KMS-11 (cell line): ENCODE measurements at regions not wholly inside any gene's neighbourhood (a gene's known extent, or its start where the extent isn't known, plus 50 kb on each side); places are given as distances from the start of the nearest gene placed in this dataset.

Experiments used
- H2AFZ ChIP-seq: fragments of 200-600 bp; sonication (generic); 2 replicates; pipeline ENCODE4 v1.6.1; 2016; ENCODE audit warnings: antibody characterized with exemption, mixed run types, low read depth
- H3K27ac ChIP-seq: fragments of 200-600 bp; sonication (generic); 2 replicates; pipeline ENCODE4 v1.6.1; 2016; ENCODE audit warnings: mild to moderate bottlenecking, mixed run types
- H3K27me3 ChIP-seq: fragments of 200-600 bp; sonication (generic); 2 replicates; pipeline ENCODE4 v1.6.1; 2017; ENCODE audit warnings: mild to moderate bottlenecking, low read depth, mixed run types, moderate library complexity; ENCODE audit not compliant: insufficient read depth
- H3K36me3 ChIP-seq: fragments of 200-600 bp; sonication (generic); 2 replicates; pipeline ENCODE4 v1.6.1; 2017; ENCODE audit warnings: mild to moderate bottlenecking, mixed run types; ENCODE audit not compliant: insufficient read depth
- H3K4me1 ChIP-seq: fragments of 200-600 bp; sonication (generic); 2 replicates; pipeline ENCODE4 v1.6.1; 2016; ENCODE audit warnings: mild to moderate bottlenecking, low read depth, mixed run types; ENCODE audit not compliant: poor library complexity, severe bottlenecking
- H3K4me2 ChIP-seq: fragments of 200-600 bp; sonication (generic); 2 replicates; pipeline ENCODE4 v1.7.0; 2016; ENCODE audit warnings: mild to moderate bottlenecking, mixed run types
- H3K4me3 ChIP-seq: fragments of 200-600 bp; sonication (generic); IDR thresholded peaks from 2 replicates; pipeline ENCODE4 v1.6.1; 2017; ENCODE audit warnings: low read depth, low read length, mixed read lengths; ENCODE audit not compliant: insufficient read depth
- H3K79me2 ChIP-seq: fragments of 200-600 bp; sonication (generic); 2 replicates; pipeline ENCODE4 v1.6.1; 2016; ENCODE audit warnings: low read depth, mixed run types; ENCODE audit not compliant: insufficient read depth
- H3K9ac ChIP-seq: fragments of 200-600 bp; sonication (generic); 2 replicates; pipeline ENCODE4 v1.6.1; 2016; ENCODE audit warnings: mild to moderate bottlenecking, mixed run types
- H4K20me1 ChIP-seq: fragments of 200-600 bp; sonication (generic); 2 replicates; pipeline ENCODE4 v1.6.1; 2016; ENCODE audit warnings: mild to moderate bottlenecking, mixed run types; ENCODE audit not compliant: insufficient read depth
- TF ChIP-seq, protein P1 (sequence below): fragments of 200-600 bp; sonication (generic); conservative IDR thresholded peaks from 2 replicates; pipeline ENCODE4 v1.6.1; 2017; ENCODE audit warnings: low read depth, mild to moderate bottlenecking, antibody characterized with exemption, low read length, moderate library complexity, mixed read lengths

DNA sequence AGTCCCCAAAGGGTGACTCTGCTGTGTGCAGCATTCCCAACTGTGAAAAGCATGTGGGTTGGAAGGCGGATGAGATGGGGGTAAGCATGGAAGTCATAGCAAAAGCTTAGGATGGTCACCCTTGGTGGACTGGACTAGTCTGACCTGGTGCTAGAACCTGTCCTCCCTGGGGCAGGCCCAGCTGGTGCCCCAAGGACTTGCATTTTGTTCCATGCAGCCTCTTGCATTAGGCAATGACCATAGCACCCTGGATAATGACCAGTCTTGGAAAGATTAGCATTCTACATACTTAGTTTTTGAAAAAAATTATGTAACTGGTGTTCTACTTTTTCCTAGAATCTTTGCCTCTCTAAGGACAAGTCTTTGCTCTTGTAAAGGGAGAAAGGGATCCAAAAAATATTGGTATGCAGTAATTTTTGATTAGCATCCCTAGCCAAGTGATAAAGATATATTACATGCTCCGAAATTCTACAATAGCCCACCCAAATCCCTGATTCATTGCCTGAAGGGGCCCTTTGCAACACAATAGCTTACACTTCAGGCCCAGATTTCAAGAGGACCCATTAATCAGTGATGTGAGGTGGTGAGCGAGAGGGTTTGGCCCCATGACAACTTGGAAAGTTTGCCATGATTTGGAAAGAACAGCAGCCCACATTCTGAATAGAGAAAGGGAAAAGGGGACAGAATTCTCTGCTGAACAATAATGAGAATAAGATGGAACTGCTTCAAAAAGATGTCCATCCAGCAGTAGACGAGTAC, 93.3 kb upstream of the CD180 start:
- H3K4me3 ChIP-seq = no peak overlapping the region
- H3K36me3 ChIP-seq = no peaks in the 10 kb centered on the region
- no peak overlapping the region for H3K27ac ChIP-seq
- TF ChIP-seq, protein P1, sequence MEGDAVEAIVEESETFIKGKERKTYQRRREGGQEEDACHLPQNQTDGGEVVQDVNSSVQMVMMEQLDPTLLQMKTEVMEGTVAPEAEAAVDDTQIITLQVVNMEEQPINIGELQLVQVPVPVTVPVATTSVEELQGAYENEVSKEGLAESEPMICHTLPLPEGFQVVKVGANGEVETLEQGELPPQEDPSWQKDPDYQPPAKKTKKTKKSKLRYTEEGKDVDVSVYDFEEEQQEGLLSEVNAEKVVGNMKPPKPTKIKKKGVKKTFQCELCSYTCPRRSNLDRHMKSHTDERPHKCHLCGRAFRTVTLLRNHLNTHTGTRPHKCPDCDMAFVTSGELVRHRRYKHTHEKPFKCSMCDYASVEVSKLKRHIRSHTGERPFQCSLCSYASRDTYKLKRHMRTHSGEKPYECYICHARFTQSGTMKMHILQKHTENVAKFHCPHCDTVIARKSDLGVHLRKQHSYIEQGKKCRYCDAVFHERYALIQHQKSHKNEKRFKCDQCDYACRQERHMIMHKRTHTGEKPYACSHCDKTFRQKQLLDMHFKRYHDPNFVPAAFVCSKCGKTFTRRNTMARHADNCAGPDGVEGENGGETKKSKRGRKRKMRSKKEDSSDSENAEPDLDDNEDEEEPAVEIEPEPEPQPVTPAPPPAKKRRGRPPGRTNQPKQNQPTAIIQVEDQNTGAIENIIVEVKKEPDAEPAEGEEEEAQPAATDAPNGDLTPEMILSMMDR = no peak
- no peak overlapping the region for H3K4me2 ChIP-seq
- H4K20me1 ChIP-seq = no peaks in the 10 kb centered on the region
- no peak overlapping the region for H2AFZ ChIP-seq
- no peaks in the 10 kb centered on the region for H3K27me3 ChIP-seq
- no peaks in the 10 kb centered on the region for H3K4me1 ChIP-seq
- no peaks in the 10 kb centered on the region for H3K79me2 ChIP-seq
- no peak overlapping the region for H3K9ac ChIP-seq

DNA sequence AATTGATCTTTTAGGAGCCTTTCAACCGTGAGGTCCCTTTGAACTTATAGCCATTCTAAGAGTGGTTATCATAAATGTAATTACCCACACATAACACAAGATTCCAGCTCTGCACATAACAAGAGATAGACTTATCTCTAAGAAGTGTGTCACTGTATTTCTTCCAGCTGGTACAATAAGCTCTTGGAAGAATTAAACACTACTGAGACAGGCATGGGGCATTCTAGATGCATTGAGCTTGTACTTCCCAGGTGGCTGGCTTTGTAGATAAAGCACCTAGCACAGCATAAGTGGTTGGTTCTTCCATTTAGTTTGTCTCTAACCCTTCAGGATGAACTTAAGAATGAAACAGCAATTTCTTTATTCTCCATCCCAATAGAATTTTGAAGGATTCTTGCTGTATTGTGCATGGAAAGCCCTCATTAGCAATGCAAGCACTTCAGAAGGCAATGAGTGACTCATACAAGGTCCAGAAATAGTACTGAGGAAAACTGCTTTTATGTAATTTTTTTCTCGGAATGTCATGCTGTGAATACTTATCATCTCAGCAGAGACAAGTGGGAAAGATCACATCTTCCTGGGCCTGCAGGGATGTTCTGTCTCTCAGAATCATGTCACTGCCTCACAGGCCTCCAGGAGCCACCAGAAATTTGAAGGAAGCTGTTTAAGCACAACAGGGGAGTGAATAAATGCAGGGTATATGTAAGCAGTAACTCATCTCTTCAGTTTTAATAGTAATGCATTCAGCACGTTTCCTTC, 91.1 kb upstream of the CD180 start:
- Histone ChIP-seq H3K36me3 (no peaks in the 10 kb centered on the region), H4K20me1 (no peaks in the 10 kb centered on the region), H3K4me1 (no peaks in the 10 kb centered on the region), H3K9ac (no peak overlapping the region), H3K4me3 (no peak overlapping the region), H3K79me2 (no peaks in the 10 kb centered on the region), H3K4me2 (no peak overlapping the region), H3K27ac (no peak overlapping the region), H2AFZ (no peak overlapping the region), H3K27me3 (no peaks in the 10 kb centered on the region)
- TF ChIP-seq, protein P1 = no peak

DNA sequence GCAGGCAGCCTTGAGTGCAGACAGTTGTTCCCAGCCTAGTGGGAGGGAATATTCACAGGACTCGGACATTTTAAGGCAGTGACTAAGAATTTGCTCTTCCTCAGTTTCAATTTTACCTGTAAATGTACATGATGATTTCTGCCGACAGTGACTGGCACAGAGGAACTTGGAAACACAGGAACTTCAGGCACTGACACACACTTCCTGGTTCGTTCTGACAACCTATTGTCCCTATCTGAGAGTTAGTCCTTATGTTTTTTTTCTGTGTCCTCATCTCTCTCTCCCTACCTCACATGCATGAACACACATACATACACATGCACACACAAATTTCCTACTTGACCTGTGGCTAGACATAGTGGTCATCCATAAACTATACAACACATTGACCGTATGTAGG, 89.4 kb upstream of the CD180 start:
- H3K36me3 ChIP-seq = no peaks in the 10 kb centered on the region
- no peak overlapping the region for H3K27ac ChIP-seq
- H2AFZ ChIP-seq = no peak overlapping the region
- H3K4me1 ChIP-seq = no peaks in the 10 kb centered on the region
- H3K9ac ChIP-seq = no peak overlapping the region
- no peaks in the 10 kb centered on the region for H4K20me1 ChIP-seq
- no peak overlapping the region for H3K4me2 ChIP-seq
- H3K4me3 ChIP-seq = no peak overlapping the region
- H3K79me2 ChIP-seq = no peaks in the 10 kb centered on the region
- no peaks in the 10 kb centered on the region for H3K27me3 ChIP-seq
- TF ChIP-seq, protein P1 = no peak

DNA sequence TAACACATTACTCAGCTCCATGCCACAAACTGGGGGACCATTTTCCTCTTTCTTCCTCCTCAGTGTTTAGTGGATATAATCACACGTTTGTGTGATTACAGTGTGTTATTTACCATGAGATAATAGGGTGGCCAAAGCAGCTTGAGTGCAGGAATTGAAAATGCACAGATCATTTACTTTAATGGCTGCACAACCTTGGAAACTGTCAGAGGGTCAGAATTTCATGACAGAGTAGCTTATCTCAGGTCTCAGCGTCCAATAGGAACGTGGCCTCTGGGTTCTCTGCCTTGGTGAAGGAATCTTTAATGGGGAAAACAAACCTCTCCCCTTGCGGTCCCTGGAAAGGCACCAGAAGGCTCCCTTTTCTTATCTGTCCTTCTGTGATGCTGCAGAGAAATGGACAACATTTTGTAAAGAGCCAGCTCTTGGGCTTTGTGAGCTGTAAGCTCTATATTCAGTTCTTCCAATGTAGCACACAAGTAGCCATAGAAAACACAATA, 87.4 kb upstream of the CD180 start:
- Histone ChIP-seq H2AFZ (no peak overlapping the region), H3K36me3 (no peaks in the 10 kb centered on the region), H3K4me3 (no peak overlapping the region), H3K27me3 (no peaks in the 10 kb centered on the region), H3K9ac (no peak overlapping the region), H4K20me1 (no peaks in the 10 kb centered on the region), H3K4me2 (no peak overlapping the region), H3K27ac (no peak overlapping the region), H3K79me2 (no peaks in the 10 kb centered on the region), H3K4me1 (no peaks in the 10 kb centered on the region)
- TF ChIP-seq, protein P1 = no peak
